Brain microvascular endothelial cell (primary cell): ENCODE measurements at regions not wholly inside any gene's neighbourhood (a gene's known extent, or its start where the extent isn't known, plus 50 kb on each side); places are given as distances from the start of the nearest gene placed in this dataset.

Experiments used
- DNase-seq: peaks from one replicate; pipeline ENCODE4 v3.0.0-alpha.2; 2020
- H3K27ac ChIP-seq: fragments of 250-450 bp; sonication (Bioruptor Pico); 2 replicates; pipeline ENCODE4 v1.5.1; 2020; ENCODE audit warnings: mild to moderate bottlenecking, moderate library complexity
- H3K27me3 ChIP-seq: fragments of 250-450 bp; sonication (Bioruptor Pico); replicated peaks from 2 replicates; pipeline ENCODE4 v1.5.1; 2020; ENCODE audit warnings: mild to moderate bottlenecking
- H3K36me3 ChIP-seq: fragments of 250-450 bp; sonication (Bioruptor Pico); replicated peaks from 2 replicates; pipeline ENCODE4 v1.5.1; 2020; ENCODE audit warnings: mild to moderate bottlenecking
- H3K4me3 ChIP-seq: 2 replicates; pipeline ENCODE4 v1.5.1; 2011; ENCODE audit warnings: low read depth, mild to moderate bottlenecking, control low read depth, low read length, moderate library complexity
- in situ Hi-C: cut with HindIII; loops from 2 replicates; pipeline ENCODE4 v1.10.0; 2017; ENCODE audit warnings: low sequenced_read_pairs, low pct_ligation_motif_present
- TF ChIP-seq, protein P1 (sequence below): IDR thresholded peaks from 2 replicates; pipeline ENCODE4 v1.5.1; 2011; ENCODE audit warnings: low read depth, mild to moderate bottlenecking, moderate library complexity, low read length, control low read depth, inconsistent platforms; ENCODE audit errors: missing control alignments

DNA sequence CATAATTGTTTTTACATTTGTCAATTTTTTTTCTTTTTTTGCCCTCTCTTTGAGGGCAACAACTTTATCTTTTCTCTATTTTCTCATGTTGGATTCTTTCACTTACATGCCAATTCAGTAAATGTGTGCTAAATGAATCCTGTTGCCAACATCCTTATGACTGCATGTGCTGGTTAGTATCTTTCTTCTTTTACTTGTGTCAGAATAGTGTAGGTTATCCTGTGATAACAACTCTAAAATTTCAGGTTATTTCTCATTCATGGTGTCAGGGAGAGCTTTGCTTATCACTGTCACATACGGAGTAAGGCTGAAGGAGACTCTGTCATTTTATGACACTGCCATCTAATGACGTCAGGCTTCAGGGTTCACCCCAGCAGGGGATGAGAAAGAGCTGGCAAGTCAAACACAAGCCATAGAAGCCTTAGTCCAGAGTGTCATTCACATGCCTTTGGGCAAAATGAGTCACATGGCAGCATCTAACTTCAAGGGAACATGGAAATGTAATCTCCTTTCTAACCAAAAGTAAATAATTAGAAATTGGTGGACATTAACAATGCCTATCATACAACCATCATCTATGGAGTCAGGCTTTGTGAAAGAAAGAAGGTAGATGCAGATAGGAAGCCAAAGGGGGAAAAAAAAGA is 242.5 kb upstream of the ATP2B1 start:
- peak; percentile 70 for DNase-seq
- in situ Hi-C loops = no loop called here
- H3K27ac ChIP-seq = no peak overlapping the region
- TF ChIP-seq, protein P1, sequence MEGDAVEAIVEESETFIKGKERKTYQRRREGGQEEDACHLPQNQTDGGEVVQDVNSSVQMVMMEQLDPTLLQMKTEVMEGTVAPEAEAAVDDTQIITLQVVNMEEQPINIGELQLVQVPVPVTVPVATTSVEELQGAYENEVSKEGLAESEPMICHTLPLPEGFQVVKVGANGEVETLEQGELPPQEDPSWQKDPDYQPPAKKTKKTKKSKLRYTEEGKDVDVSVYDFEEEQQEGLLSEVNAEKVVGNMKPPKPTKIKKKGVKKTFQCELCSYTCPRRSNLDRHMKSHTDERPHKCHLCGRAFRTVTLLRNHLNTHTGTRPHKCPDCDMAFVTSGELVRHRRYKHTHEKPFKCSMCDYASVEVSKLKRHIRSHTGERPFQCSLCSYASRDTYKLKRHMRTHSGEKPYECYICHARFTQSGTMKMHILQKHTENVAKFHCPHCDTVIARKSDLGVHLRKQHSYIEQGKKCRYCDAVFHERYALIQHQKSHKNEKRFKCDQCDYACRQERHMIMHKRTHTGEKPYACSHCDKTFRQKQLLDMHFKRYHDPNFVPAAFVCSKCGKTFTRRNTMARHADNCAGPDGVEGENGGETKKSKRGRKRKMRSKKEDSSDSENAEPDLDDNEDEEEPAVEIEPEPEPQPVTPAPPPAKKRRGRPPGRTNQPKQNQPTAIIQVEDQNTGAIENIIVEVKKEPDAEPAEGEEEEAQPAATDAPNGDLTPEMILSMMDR = no peak
- H3K4me3 ChIP-seq = no peak overlapping the region
- no peaks in the 10 kb centered on the region for H3K36me3 ChIP-seq
- H3K27me3 ChIP-seq = no peaks in the 10 kb centered on the region

- Histone ChIP-seq H3K4me3 (no peak overlapping the region), H3K36me3 (no peaks in the 10 kb centered on the region), H3K27me3 (no peaks in the 10 kb centered on the region), H3K27ac (peak overlapping the region; percentile 29)
- TF ChIP-seq, protein P1 = no peak
- DNase-seq = no peak
- in situ Hi-C loops = no loop called here
Observed at GRCh38 chr12:89950421-89950820, 241.8 kb upstream of the ATP2B1 start.

DNA sequence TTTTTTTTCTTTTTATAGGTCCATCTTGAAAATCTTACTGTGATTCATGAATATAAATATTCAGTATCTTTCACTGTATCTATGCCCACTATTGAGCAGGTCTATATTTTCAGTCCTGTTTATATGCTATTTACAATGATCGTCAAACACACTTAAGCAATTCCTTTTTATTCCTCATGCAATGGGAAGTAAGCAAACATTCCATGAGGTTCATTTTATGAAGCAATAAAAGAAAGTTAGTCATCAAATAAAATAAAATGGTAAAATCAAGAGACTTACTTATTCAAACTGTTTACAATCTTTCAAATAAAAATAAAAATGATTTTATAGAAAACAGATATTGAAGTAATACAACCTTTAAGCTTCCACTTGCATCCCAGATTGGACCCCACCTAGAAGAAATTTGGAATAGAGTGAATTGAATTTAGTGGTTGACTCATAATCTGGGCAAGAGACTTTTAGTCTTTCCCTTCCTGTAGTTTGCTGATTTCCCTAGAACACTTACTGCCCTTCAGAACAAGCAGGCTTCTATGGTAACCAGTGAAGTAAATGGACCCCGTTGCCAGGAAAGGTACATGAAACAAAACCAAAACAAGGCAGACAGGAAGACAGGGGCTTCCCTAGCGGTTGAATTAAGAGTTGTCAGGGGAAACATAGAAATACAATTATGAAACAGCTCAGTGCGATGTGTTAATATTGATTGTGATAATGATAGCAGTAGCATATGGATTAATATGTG is 241.0 kb upstream of the ATP2B1 start:
- Histone ChIP-seq H3K36me3 (no peaks in the 10 kb centered on the region), H3K4me3 (no peak overlapping the region), H3K27ac (peak overlapping the region; percentile 29), H3K27me3 (no peaks in the 10 kb centered on the region)
- in situ Hi-C loops = no loop called here
- peak; percentile 76 for DNase-seq
- TF ChIP-seq, protein P1 = peak; percentile 24

- no peak for DNase-seq
- in situ Hi-C loops = no loop called here
Observed at GRCh38 chr12:89948271-89949175, 239.9 kb upstream of the ATP2B1 start.

GRCh38 chr12:89947437-89948270 is 239.0 kb upstream of the ATP2B1 start:
- peak; percentile 81 for DNase-seq
- Histone ChIP-seq H3K27ac (peak overlapping the region; percentile 88), H3K4me3 (no peak overlapping the region)

More at GRCh38 chr12:89948271-89949175, 239.9 kb upstream of the ATP2B1 start:
- Histone ChIP-seq H3K4me3 (no peak overlapping the region), H3K36me3 (no peaks in the 10 kb centered on the region), H3K27me3 (no peaks in the 10 kb centered on the region), H3K27ac (peak overlapping the region; percentile 88)
- TF ChIP-seq, protein P1 = no peak

More at GRCh38 chr12:89947437-89948270, 239.0 kb upstream of the ATP2B1 start:
- no peaks in the 10 kb centered on the region for H3K27me3 ChIP-seq
- H3K36me3 ChIP-seq = no peaks in the 10 kb centered on the region
- TF ChIP-seq, protein P1 = no peak
- in situ Hi-C loops = no loop called here
